ENCODE measurements at regions not wholly inside any gene's neighbourhood (a gene's known extent, or its start where the extent isn't known, plus 50 kb on each side); places are given as distances from the start of the nearest gene placed in this dataset.

DNA sequence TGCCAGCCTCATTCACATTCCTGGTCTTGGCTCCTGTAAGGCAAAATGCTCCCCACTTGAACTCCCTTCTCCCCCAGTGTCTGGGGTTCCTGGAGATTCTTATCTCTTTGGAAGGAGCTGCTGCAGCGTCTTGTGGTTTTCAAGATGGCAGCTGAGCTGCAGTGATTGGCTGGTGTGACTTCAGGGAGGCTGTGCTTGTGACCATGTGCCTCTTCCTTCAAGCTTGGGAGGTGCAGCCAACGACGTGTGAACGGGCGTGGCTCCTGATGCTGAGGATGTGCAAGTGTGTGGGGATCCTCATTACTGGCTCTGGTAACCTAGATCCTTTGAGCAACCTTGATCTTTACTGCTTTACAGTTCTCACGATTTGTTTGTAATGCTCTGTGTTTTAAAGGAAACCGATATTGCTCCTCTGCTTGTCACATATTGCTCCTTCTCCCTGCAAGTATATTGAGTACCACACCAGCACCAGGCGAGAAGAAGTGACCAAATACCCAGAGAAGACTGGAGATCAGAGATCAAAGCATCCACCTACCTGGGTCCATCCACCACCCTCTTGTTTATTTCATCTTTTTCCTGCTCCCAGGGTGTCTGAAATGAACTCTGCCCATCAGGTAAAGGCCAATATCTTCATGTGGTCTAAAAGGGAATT is 208.5 kb downstream of the FGF9 start:
- intact Hi-C loops (cut with DNase I; ENCODE audit: low total_unique reads), result no loop called here
- H3K4me3 ChIP-seq (ENCODE audit: low read depth, poor library complexity, severe bottlenecking), result no peak overlapping the region
- WGBS, 2 donors, result 81 to 89% methylated on average over 8 of the region's 8 CpGs
- no peak for TF ChIP-seq POLR2A (IDR thresholded peaks at IDR 0.05)
- TF ChIP-seq, protein P1, sequence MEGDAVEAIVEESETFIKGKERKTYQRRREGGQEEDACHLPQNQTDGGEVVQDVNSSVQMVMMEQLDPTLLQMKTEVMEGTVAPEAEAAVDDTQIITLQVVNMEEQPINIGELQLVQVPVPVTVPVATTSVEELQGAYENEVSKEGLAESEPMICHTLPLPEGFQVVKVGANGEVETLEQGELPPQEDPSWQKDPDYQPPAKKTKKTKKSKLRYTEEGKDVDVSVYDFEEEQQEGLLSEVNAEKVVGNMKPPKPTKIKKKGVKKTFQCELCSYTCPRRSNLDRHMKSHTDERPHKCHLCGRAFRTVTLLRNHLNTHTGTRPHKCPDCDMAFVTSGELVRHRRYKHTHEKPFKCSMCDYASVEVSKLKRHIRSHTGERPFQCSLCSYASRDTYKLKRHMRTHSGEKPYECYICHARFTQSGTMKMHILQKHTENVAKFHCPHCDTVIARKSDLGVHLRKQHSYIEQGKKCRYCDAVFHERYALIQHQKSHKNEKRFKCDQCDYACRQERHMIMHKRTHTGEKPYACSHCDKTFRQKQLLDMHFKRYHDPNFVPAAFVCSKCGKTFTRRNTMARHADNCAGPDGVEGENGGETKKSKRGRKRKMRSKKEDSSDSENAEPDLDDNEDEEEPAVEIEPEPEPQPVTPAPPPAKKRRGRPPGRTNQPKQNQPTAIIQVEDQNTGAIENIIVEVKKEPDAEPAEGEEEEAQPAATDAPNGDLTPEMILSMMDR (IDR thresholded peaks at IDR 0.05), result no peak
- DNase-seq (ENCODE audit: low spot score in 2 of 2), result peak in 1 of 2 donors; percentile 61

DNA sequence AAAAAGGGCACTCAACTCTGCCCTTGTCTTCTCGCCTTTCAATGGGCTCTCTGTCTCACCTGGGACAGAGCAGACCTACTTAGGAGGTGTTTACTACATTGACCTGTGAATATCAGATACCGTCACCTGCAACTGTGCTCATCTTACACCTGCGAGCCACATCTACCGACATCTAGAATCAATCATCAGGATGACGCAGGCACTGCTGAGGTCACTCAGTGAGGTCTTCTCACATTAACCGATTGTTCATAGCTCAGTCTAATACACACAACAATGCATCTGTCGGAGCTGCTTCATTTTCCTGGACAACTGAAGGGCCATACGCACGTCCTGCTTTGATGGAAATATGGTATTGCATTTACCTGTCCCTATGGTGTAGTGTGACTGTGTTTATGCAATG is 211.9 kb downstream of the FGF9 start:
- intact Hi-C loops (cut with DNase I; ENCODE audit: low total_unique reads), result no loop called here
- peak in 1 of 2 donors; percentile 15 for DNase-seq (ENCODE audit: low spot score in 2 of 2)
- H3K4me3 ChIP-seq (ENCODE audit: low read depth, poor library complexity, severe bottlenecking), result no peak overlapping the region
- no peak for TF ChIP-seq POLR2A (IDR thresholded peaks at IDR 0.05)
- TF ChIP-seq, protein P1 (IDR thresholded peaks at IDR 0.05), result no peak
- 91 to 97% methylated on average over 9 of the region's 9 CpGs for WGBS, 2 donors

DNA sequence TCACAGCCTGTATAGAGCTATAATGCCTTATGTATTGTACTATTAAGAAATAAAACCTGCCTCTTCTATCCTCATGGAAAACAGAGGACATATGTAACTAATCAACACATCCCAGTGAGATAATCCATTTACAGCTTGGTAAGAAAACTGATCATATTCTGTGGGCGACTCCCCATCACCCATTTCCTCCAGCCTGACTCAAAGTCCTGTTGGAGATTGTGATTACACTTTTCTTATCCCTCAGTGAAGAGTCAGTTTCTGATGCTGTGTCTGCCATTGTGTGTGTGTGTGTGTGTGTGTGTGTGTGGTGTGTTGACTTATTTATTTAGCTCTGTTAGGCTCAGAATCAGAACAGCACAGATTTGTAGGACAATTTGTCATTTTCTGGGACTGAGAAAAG is 212.8 kb downstream of the FGF9 start:
- intact Hi-C loops (cut with DNase I; ENCODE audit: low total_unique reads), result no loop called here
- peak in 1 of 2 donors; percentile 10 for DNase-seq (ENCODE audit: low spot score in 2 of 2)
- 55 to 69% methylated on average over 1 of the region's 1 CpG for whole genome bisulfite sequencing, 2 donors
- H3K4me3 ChIP-seq (ENCODE audit: low read depth, poor library complexity, severe bottlenecking), result no peak overlapping the region
- TF ChIP-seq POLR2A (IDR thresholded peaks at IDR 0.05), result no peak
- TF ChIP-seq, protein P1 (IDR thresholded peaks at IDR 0.05), result no peak

DNA sequence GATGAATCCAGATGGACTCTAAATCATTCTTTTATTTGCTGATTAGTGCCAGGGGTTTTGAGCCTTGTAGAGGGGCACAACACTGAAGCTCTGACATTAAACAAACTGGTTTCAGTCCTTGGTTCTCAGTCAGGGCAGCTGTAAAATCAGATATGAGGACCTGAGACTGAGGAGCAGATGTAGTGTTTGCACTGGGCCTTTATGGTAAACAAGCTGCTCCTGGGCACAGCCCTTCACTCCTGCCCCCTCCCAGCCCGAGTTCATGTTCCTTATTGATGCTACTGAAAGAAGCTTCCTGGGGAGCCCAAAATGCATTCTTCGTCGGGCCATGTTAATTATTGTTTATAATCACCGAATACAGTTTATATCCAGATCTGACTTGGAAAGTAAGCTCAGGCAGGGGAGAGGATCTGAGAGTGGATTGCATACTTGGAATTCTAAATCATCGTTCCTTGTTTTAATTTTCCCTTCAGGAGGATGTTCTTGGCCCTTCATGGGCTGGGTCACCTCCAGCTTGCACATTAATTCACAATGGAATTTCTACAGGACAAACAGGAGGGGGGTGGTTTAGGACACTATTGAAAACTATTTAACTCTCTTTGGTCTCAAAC is 213.5 kb downstream of the FGF9 start:
- TF ChIP-seq, protein P1 (IDR thresholded peaks at IDR 0.05), result no peak
- TF ChIP-seq POLR2A (IDR thresholded peaks at IDR 0.05), result no peak
- DNase-seq (ENCODE audit: low spot score in 2 of 2), result peak in 1 of 2 donors; percentile 54
- intact Hi-C loops (cut with DNase I; ENCODE audit: low total_unique reads), result no loop called here
- WGBS, 2 donors, result 61 to 67% methylated on average over 5 of the region's 5 CpGs
- H3K4me3 ChIP-seq (ENCODE audit: low read depth, poor library complexity, severe bottlenecking), result no peak overlapping the region

DNA sequence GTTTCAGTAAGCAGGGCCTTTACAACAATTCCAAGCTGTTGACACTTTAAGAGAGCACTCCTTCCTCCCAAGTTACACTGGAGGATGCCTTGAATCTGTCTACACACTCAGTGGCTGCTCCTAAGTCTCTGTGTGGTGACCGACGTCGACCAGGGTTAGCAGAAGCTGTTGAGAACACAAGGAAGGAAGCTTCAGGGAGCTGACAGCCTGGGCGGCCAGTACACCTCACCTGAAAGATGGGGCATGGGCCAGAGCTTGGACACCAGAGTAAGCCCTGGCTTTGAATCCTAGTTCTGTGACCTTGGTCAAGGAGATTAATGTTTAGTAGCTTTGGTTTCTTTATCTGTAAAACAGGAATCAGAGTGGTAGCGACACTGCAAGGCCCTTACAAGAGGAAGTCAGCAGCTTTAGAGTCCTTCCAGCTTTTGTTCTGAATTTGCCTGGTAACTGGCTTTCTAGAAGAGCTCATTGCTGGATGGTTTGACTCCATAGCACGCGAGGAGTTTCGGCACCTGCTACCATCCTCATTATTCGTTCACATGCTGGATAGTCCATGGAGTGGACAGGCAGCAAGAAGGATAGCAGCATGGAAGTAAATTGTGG is 214.2 kb downstream of the FGF9 start:
- WGBS, 2 donors, result 80 to 82% methylated on average over 9 of the region's 9 CpGs
- TF ChIP-seq, protein P1 (IDR thresholded peaks at IDR 0.05), result no peak
- TF ChIP-seq POLR2A (IDR thresholded peaks at IDR 0.05), result no peak
- intact Hi-C loops (cut with DNase I; ENCODE audit: low total_unique reads), result no loop called here
- peak in 1 of 2 donors; percentile 76 for DNase-seq (ENCODE audit: low spot score in 2 of 2)
- H3K4me3 ChIP-seq (ENCODE audit: low read depth, poor library complexity, severe bottlenecking), result no peak overlapping the region

All from lower leg skin (tissue), 4 donors.